Central memory CD8-positive, alpha-beta T cell (primary cell): ENCODE measurements at regions not wholly inside any gene's neighbourhood (a gene's known extent, or its start where the extent isn't known, plus 50 kb on each side); places are given as distances from the start of the nearest gene placed in this dataset.

Experiments used
- ATAC-seq: fragments of 150-1000 bp; cut with Tn5 transposase; replicated peaks from 2 replicates; pipeline ENCODE4 v1.10.0; 2022; ENCODE audit warnings: mild to moderate bottlenecking, moderate FRiP score, moderate number of reproducible peaks; ENCODE audit not compliant: poor library complexity, severe bottlenecking; ENCODE audit errors: extremely low read depth
- DNase-seq, 2 donors: peaks; one replicate each; pipeline ENCODE4 v3.0.0; 2021; ENCODE audit warnings: low spot score in 2 of 2
- H3K27ac Mint-ChIP-seq: one replicate; pipeline ENCODE4 v1.8.0; 2022; ENCODE audit warnings: low read depth, mild to moderate bottlenecking, moderate library complexity, mixed read lengths
- H3K27me3 Mint-ChIP-seq: one replicate; pipeline ENCODE4 v1.8.0; 2022; ENCODE audit warnings: mixed read lengths
- H3K36me3 Mint-ChIP-seq: one replicate; pipeline ENCODE4 v1.8.0; 2022; ENCODE audit warnings: mild to moderate bottlenecking, moderate library complexity, mixed read lengths; ENCODE audit not compliant: insufficient read depth
- H3K4me1 Mint-ChIP-seq: one replicate; pipeline ENCODE4 v1.8.0; 2022; ENCODE audit warnings: mixed read lengths
- H3K4me3 Mint-ChIP-seq: one replicate; pipeline ENCODE4 v1.8.0; 2022; ENCODE audit warnings: mild to moderate bottlenecking, moderate library complexity, mixed read lengths
- H3K9me3 Mint-ChIP-seq: one replicate; pipeline ENCODE4 v1.8.0; 2022; ENCODE audit warnings: mixed read lengths

DNA sequence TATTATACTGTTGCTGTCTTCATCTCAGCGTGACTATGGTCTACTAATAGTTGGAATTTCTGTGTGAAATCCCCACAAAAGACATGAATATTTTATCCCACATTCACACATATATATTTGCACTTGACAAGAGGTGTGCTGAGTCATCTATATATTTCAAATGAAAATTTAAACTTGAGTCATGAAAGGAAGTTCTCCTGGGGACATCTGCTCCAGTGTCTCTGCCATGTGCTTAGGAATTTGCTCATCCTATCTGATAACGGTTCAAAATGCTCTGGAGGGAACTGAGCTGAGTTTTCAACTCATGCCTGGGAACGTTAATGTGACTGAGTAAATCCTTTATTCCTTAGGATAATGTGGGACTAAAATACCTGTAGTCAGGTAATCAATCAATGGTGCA lies 326.2 kb upstream of the MEX3C start:
- H3K27me3 Mint-ChIP-seq: peaks cover 7% of the 10 kb centered on the region
- no peaks in the 10 kb centered on the region for H3K36me3 Mint-ChIP-seq
- ATAC-seq: no peak
- no peak overlapping the region for H3K27ac Mint-ChIP-seq
- DNase-seq: no peak
- no peaks in the 10 kb centered on the region for H3K4me1 Mint-ChIP-seq
- no peaks in the 10 kb centered on the region for H3K9me3 Mint-ChIP-seq
- H3K4me3 Mint-ChIP-seq: no peak overlapping the region

DNA sequence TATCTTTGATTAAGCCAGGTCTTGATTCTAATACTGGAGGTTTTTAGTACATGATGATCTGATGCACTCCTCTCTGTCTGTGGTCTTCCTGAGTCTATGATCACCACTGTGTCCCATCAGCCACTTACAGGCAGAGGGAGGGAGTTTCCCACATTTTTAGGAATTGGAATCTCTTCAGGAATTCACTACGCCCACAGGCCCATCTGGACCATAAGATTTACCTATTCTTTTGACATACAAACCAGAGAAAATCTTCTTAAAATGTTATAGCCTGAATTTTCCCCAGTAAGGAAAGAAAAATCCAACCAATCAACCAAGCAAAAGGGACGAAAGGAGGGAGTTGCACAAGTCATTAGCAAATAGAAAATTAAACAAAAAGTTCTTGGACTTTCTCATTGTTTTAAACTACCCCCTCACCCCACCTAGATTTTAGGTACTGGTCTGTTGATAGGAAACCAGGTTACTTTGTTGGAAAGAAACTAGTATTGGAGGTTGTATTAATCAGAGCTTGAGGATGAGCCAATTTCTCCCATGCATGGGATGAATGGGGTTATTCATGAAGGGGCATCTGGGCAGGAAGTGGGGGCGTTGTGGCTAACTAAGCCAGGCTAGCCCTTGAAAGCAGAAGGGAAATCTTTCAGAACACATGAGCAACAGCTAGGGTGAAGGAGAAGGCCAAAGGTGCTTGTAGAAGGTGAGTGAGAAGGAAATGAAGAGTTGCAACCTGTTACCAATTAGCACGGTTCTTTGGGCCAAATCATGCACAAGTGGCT lies 328.2 kb upstream of the MEX3C start:
- H3K9me3 Mint-ChIP-seq: no peaks in the 10 kb centered on the region
- no peaks in the 10 kb centered on the region for H3K27me3 Mint-ChIP-seq
- H3K4me3 Mint-ChIP-seq: no peak overlapping the region
- H3K36me3 Mint-ChIP-seq: no peaks in the 10 kb centered on the region
- no peak for DNase-seq
- ATAC-seq: no peak
- H3K4me1 Mint-ChIP-seq: no peaks in the 10 kb centered on the region
- no peak overlapping the region for H3K27ac Mint-ChIP-seq

DNA sequence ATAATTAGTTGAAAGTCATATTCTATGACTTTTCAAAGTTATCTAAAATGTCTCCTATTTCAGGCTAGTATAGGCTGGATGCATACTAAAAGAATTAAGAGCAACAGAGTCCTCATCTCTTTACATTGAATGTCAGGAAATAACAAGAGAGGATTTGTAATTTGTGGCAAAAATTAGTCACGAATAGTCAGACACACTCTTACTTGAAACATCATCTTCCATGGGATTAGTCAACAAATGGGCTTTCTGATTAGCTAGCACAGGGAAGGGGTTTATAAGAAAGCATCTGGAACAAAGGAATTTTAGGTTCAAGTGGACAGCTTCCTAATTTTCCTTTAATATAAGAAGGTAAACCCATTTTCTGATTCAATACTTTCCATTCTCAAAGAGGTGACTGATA lies 330.3 kb upstream of the MEX3C start:
- ATAC-seq: no peak
- H3K4me1 Mint-ChIP-seq: no peaks in the 10 kb centered on the region

DNA sequence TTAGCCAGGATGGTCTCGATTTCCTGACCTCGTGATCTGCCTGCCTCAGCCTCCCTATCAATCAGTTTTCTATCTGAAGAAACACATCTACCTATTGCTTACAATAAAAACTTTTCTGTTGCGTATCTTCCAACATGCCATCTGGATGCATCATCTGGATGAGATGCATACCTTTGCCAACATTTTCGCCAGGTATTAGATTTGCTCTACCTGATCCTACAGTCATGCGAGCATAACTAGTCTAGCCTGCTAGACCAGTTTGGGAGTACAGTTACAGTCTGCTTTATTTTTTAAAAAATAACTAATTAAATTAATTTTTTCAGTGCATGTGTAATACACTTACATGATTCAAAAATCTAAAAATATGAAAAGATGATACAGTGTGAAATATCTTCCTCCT lies 334.0 kb upstream of the MEX3C start:
- no peaks in the 10 kb centered on the region for H3K9me3 Mint-ChIP-seq
- H3K4me3 Mint-ChIP-seq: no peak overlapping the region
- H3K27me3 Mint-ChIP-seq: peaks cover 12% of the 10 kb centered on the region
- ATAC-seq: no peak
- no peak for DNase-seq
- no peaks in the 10 kb centered on the region for H3K4me1 Mint-ChIP-seq
- H3K27ac Mint-ChIP-seq: no peak overlapping the region
- H3K36me3 Mint-ChIP-seq: no peaks in the 10 kb centered on the region

More for the DNA sequence above, 330.3 kb upstream of the MEX3C start:
- Mint-ChIP-seq H3K9me3 (no peaks in the 10 kb centered on the region), H3K27me3 (peaks cover 3% of the 10 kb centered on the region), H3K36me3 (no peaks in the 10 kb centered on the region), H3K4me3 (no peak overlapping the region), H3K27ac (no peak overlapping the region)
- DNase-seq: no peak

DNA sequence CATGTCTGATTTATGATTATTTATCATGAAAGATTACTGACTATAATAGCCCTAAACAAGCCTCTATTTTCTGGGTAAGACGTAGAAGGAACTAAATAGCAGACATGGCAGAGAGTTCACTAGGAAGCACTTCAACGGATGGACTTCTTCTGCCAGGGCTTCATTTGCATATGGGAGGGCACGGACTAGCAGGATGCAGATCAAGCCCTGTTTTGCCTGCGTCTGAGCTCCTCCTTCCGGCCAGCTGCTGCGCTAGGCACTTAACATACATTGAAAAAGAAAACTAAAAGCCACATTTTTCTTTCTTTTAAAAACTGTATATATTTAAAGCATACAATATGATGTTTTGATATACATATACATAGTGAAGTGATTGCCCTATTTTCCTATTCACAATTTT lies 340.0 kb upstream of the MEX3C start:
- no peak for ATAC-seq
- peaks cover 3% of the 10 kb centered on the region for H3K36me3 Mint-ChIP-seq
- H3K9me3 Mint-ChIP-seq: no peaks in the 10 kb centered on the region
- H3K4me3 Mint-ChIP-seq: no peak overlapping the region
- H3K4me1 Mint-ChIP-seq: no peaks in the 10 kb centered on the region
- DNase-seq: no peak
- peaks cover 25% of the 10 kb centered on the region for H3K27me3 Mint-ChIP-seq
- no peak overlapping the region for H3K27ac Mint-ChIP-seq

DNA sequence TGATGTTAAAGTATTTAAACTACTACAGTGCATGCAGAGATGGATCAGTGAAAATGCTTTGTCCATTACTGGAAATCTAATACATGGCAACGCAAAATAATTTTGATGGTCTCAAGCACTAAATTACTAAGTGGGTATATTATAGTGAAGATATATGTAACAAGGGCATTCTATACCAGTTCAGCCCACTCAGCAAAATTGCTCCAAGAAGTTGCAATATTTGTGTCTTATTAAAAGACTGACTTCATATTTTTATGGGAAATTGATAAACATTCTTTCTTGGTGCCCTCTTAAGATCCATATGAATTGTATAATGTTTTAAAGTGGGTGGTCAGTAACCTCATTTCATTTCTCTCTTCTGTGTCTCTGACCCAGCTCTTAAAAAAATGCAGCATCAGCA lies 343.1 kb upstream of the MEX3C start:
- no peaks in the 10 kb centered on the region for H3K4me1 Mint-ChIP-seq
- H3K36me3 Mint-ChIP-seq: peaks cover 3% of the 10 kb centered on the region
- no peak overlapping the region for H3K4me3 Mint-ChIP-seq
- H3K27ac Mint-ChIP-seq: no peak overlapping the region
- H3K9me3 Mint-ChIP-seq: no peaks in the 10 kb centered on the region
- H3K27me3 Mint-ChIP-seq: peaks cover 13% of the 10 kb centered on the region
- ATAC-seq (no peak), DNase-seq (no peak)

DNA sequence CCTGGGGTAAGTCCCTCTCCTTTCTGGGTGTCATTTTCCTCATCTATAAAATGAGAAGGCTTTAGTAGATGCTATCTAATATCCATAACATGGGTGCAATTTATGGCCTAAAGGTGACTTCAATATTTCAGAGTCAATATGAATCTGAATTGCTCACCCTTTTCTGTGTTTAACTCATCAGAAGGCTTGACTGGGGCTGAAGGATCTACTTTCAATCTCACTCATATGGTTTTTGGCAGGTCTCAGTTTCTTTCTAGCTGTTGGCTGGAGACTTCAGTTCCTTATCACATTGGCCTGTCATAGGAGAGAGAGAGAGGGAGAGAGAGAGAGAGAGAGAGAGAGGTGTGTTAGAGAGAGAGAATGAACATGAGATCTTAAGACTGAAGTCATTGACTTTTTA lies 343.7 kb upstream of the MEX3C start:
- Mint-ChIP-seq H3K4me1 (no peaks in the 10 kb centered on the region), H3K27ac (no peak overlapping the region), H3K36me3 (peaks cover 3% of the 10 kb centered on the region), H3K27me3 (peaks cover 13% of the 10 kb centered on the region), H3K9me3 (no peaks in the 10 kb centered on the region), H3K4me3 (no peak overlapping the region)
- no peak for DNase-seq
- ATAC-seq: no peak

DNA sequence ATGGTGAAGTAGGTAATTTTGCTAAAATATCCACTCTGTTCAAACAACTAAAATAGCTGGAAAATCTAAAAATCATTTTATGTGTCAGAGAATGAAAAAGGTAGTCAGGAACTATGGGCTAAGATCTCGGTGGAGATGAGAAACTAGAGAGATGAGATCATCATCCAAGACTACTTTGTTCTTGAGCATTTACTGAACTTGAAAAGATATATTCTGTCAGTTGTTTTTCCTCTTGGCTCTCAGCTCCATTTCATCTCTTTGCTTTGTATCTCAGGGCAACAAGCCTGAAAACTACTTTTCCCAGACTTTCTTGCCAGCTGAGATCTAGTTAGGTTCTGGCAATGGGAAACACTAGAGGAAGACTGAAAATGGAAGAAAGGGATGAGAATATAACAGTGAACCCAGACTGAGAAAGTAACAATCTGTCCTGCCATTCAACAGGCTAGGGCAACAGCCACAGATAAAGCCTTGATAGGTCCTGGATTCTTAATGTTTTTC lies 346.2 kb upstream of the MEX3C start:
- Mint-ChIP-seq H3K9me3 (no peaks in the 10 kb centered on the region), H3K27ac (no peak overlapping the region), H3K36me3 (peaks cover 3% of the 10 kb centered on the region), H3K4me3 (no peak overlapping the region), H3K4me1 (no peaks in the 10 kb centered on the region), H3K27me3 (peaks cover 11% of the 10 kb centered on the region)
- ATAC-seq: no peak
- DNase-seq: no peak

DNA sequence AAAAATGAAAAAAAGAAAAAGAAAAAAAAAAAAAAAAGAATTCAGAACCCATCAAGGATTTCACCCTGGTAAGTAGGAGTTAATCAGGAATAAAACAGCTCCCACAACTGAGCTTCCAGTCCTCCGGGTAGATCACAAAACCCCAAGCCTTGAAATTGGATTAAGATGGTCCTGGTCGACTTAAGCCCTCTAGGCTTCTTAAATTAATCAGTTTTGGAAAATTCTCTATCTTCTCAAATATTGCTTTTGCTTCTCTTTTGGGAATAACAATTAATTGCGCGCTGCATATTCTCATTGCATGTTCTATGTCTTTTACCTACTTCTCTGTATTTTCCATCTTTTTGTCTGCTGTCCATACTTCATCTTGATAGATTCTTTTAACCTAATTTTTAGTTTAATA lies 348.0 kb upstream of the MEX3C start:
- Mint-ChIP-seq H3K36me3 (no peaks in the 10 kb centered on the region), H3K27ac (no peak overlapping the region), H3K4me3 (no peak overlapping the region), H3K4me1 (no peaks in the 10 kb centered on the region), H3K9me3 (no peaks in the 10 kb centered on the region), H3K27me3 (no peaks in the 10 kb centered on the region)
- ATAC-seq: no peak
- DNase-seq: no peak

DNA sequence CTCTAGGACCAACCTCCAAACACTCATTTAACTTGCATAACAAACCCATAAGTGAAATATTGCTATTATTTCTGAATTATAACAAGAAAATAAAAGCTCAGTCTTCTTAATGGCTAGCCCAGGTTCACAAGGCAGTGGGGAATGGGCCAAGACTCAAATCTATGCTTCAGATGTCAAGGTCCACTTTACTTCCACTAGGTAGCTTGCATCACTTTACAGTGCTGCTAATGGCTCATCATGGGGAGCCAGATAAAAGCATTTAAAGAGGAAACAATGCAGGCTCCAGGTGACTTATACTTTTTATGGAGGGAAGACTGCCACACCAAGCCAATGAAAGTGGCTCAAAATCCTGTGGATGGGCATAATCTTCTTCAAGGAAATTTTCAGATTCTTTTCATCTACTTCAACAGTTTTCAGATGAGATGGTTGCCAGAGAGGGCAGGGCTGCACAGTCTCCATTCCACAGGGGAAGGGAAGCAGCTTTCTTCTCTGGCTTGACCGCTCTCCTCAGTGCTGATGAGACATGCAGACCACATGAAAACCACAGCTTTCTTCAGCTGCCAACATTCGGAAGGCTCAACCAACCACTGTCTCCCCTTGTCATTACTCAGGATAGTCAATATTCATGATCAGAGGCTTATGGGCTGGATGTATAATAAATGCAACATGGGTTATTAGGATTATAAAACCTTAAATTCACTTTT lies 361.9 kb upstream of the MEX3C start:
- Mint-ChIP-seq H3K36me3 (peaks cover 2% of the 10 kb centered on the region), H3K4me3 (no peak overlapping the region), H3K27me3 (peaks cover 30% of the 10 kb centered on the region), H3K27ac (no peak overlapping the region), H3K9me3 (no peaks in the 10 kb centered on the region), H3K4me1 (no peaks in the 10 kb centered on the region)
- ATAC-seq (no peak), DNase-seq (no peak)

DNA sequence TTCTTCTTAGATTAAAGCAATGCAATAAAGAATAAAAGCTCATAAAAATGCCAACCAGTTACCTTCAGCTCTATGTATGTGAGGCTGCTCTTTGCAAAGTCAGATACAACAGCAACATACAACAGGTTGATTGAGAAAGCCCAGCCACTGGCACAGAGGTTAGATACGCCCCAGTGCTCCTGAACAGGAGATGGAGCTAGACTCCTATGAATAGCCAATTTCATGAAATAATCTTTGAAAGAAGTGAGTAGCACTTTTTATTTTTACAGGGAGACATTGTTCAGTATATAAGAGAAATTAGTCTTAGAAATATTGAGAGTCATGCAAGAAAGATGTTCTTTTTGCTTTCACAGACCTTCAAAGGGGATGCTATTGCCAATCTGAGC lies 362.4 kb upstream of the MEX3C start:
- peaks cover 36% of the 10 kb centered on the region for H3K27me3 Mint-ChIP-seq
- peaks cover 2% of the 10 kb centered on the region for H3K36me3 Mint-ChIP-seq
- no peak overlapping the region for H3K27ac Mint-ChIP-seq
- H3K4me1 Mint-ChIP-seq: no peaks in the 10 kb centered on the region
- DNase-seq (no peak), ATAC-seq (no peak)
- H3K4me3 Mint-ChIP-seq: no peak overlapping the region
- no peaks in the 10 kb centered on the region for H3K9me3 Mint-ChIP-seq

DNA sequence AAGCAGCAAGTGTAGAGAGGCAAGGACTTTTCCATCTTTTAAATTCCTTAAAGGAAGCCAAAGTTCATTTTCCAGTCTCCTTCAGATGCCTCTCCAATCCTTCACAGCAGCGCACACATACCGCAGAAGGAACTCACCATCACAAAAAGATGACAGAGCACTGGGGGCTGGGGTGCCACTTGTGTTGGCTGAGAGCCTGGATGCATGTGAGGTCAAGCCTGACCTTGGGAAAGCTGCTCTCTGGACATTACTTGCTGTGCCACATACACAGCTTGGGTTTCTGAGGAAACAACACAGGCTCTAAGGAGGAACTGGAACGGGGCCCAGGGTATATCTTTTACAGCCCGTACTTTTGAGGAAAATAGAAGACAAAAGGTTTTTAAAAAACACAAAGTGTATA lies 364.3 kb upstream of the MEX3C start:
- H3K9me3 Mint-ChIP-seq: no peaks in the 10 kb centered on the region
- H3K27ac Mint-ChIP-seq: no peak overlapping the region
- no peaks in the 10 kb centered on the region for H3K4me1 Mint-ChIP-seq
- ATAC-seq (no peak), DNase-seq (no peak)
- peaks cover 2% of the 10 kb centered on the region for H3K36me3 Mint-ChIP-seq
- H3K4me3 Mint-ChIP-seq: no peak overlapping the region
- H3K27me3 Mint-ChIP-seq: peaks cover 40% of the 10 kb centered on the region

DNA sequence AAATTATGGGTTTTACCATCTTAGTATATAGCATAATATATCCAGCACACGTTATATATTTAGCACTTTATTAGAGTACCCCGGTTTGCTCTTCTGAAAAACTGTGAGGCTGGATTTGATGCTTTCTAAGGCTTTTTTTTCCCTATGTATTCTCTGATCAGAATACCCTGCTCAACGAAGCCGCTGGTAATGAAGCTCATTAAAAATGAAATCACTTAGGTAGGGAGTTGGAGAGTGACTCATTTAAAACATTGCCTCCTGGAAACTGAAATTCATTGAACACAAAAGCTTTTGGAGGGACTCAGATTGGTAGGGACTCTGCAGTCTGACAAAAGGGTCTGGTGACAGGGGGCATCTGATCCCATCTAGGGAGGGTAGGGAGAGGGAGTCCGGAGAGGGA lies 365.4 kb upstream of the MEX3C start:
- Mint-ChIP-seq H3K4me1 (no peaks in the 10 kb centered on the region), H3K27me3 (peaks cover 29% of the 10 kb centered on the region), H3K27ac (no peak overlapping the region), H3K4me3 (no peak overlapping the region), H3K36me3 (peaks cover 2% of the 10 kb centered on the region), H3K9me3 (no peaks in the 10 kb centered on the region)
- no peak for ATAC-seq
- DNase-seq: no peak
